H1 (cell line): ENCODE measurements at regions not wholly inside any gene's neighbourhood (a gene's known extent, or its start where the extent isn't known, plus 50 kb on each side); places are given as distances from the start of the nearest gene placed in this dataset.

ENCODE experiments used
- CTCF ChIA-PET: fragments of 300-600 bp; sonication (Branson Sonifier 250); formaldehyde crosslinking; loops from one replicate; lab custom pipeline; 2021; ENCODE audit not compliant: partially characterized antibody; lab: Charles Lee
- POLR2A ChIA-PET: fragments of 300-600 bp; sonication (Branson Sonifier 250); formaldehyde crosslinking; loops from one replicate; lab custom pipeline; 2021; ENCODE audit warnings: inconsistent platforms; ENCODE audit not compliant: partially characterized antibody; lab: Charles Lee
- DNase-seq, 2 experiments: peaks; one replicate each; pipeline versions ENCODE4 v3.0.0 to v3.0.0-alpha.2; 2010 to 2022; ENCODE audit warnings: low spot score in 2 of 2, low read depth in 1 of 2, mixed read lengths in 1 of 2
- FAIRE-seq: peaks from 2 replicates; lab custom pipeline; 2011; peaks lifted over from hg19 to GRCh38; lab: Jason Lieb, UNC
- H2AFZ ChIP-seq: 2 replicates; pipeline ENCODE4 v1.8.1; 2012; ENCODE audit warnings: low read length, inconsistent platforms
- H2AK5ac ChIP-seq: 2 replicates; pipeline ENCODE4 v1.6.1; 2013; ENCODE audit warnings: low read depth, low read length
- H2BK120ac ChIP-seq: replicated peaks from 2 replicates; pipeline ENCODE3; 2013; ENCODE audit warnings: low read depth, low read length, inconsistent platforms
- H2BK12ac ChIP-seq: 2 replicates; pipeline ENCODE4 v1.6.1; 2013; ENCODE audit warnings: low read depth, low read length
- H2BK15ac ChIP-seq: 2 replicates; pipeline ENCODE4 v1.6.1; 2013; ENCODE audit warnings: low read length
- H2BK20ac ChIP-seq: 2 replicates; pipeline ENCODE4 v1.6.1; 2013; ENCODE audit warnings: low read length
- H2BK5ac ChIP-seq: 2 replicates; pipeline ENCODE4 v1.6.1; 2013; ENCODE audit warnings: low read depth, low read length
- H3K14ac ChIP-seq: 2 replicates; pipeline ENCODE4 v1.6.1; 2013; ENCODE audit warnings: inconsistent platforms; ENCODE audit not compliant: insufficient read length
- H3K18ac ChIP-seq: 2 replicates; pipeline ENCODE4 v1.6.1; 2013; ENCODE audit warnings: low read length; ENCODE audit errors: extremely low read depth
- H3K23ac ChIP-seq: 2 replicates; pipeline ENCODE4 v1.6.1; 2013; ENCODE audit warnings: inconsistent platforms; ENCODE audit not compliant: insufficient read length
- H3K23me2 ChIP-seq: 2 replicates; pipeline ENCODE4 v1.6.1; 2013; ENCODE audit warnings: low read depth, low read length
- H3K27ac ChIP-seq: 2 replicates; pipeline ENCODE4 v1.6.1; 2011; ENCODE audit warnings: low read depth, low read length, inconsistent platforms
- H3K27me3 ChIP-seq, 4 experiments: replicated peaks in 1 of 4; 1 replicate in 1 of 4; 2 replicates in 3 of 4; pipeline versions ENCODE4 v1.6.1 to v1.8.1; 2011 to 2013; ENCODE audit warnings: low read length in 3 of 4, mild to moderate bottlenecking in 3 of 4, inconsistent platforms in 2 of 4, mixed read lengths in 2 of 4, moderate library complexity in 1 of 4; ENCODE audit not compliant: control insufficient read depth in 3 of 4, insufficient read depth in 3 of 4; ENCODE audit errors: extremely low read depth in 1 of 4
- H3K36me3 ChIP-seq, 4 experiments: 2 replicates each; pipeline versions ENCODE4 v1.6.1 to v1.8.1; 2011 to 2013; ENCODE audit warnings: mild to moderate bottlenecking in 4 of 4, low read length in 3 of 4, moderate library complexity in 2 of 4, control low read depth in 1 of 4, inconsistent platforms in 1 of 4; ENCODE audit not compliant: insufficient read depth in 4 of 4, control insufficient read depth in 2 of 4
- H3K4ac ChIP-seq: replicated peaks from 2 replicates; pipeline ENCODE3; 2013; ENCODE audit warnings: low read length, low read depth, mixed read lengths, inconsistent platforms; ENCODE audit not compliant: insufficient read length
- H3K4me1 ChIP-seq, 4 experiments: replicated peaks in 1 of 4; 1 replicate in 1 of 4; 2 replicates in 3 of 4; pipeline versions ENCODE4 v1.6.1 to v1.8.1; 2011 to 2013; ENCODE audit warnings: low read length in 3 of 4, inconsistent platforms in 2 of 4, mixed read lengths in 1 of 4; ENCODE audit not compliant: insufficient read depth in 4 of 4, control insufficient read depth in 3 of 4
- H3K4me2 ChIP-seq, 2 experiments: 2 replicates each; pipeline versions ENCODE4 v1.6.1 to v1.8.1; 2011 to 2013; ENCODE audit warnings: low read depth in 2 of 2, low read length in 2 of 2, control low read depth in 1 of 2, inconsistent platforms in 1 of 2, mild to moderate bottlenecking in 1 of 2; ENCODE audit not compliant: insufficient read depth in 1 of 2
- H3K4me3 ChIP-seq, 4 experiments: fragments of 200-600, 300-600 bp in 1 of 4; sonication (generic), shearing (Covaris generic), sonication (Bioruptor Twin) in 1 of 4; 2 replicates each; pipeline versions ENCODE4 v1.5.1 to v1.8.1; 2011 to 2016; ENCODE audit warnings: low read length in 4 of 4, low read depth in 3 of 4, control low read depth in 2 of 4, inconsistent platforms in 2 of 4, mild to moderate bottlenecking in 2 of 4, mixed read lengths in 1 of 4, moderate library complexity in 1 of 4; ENCODE audit not compliant: insufficient read depth in 2 of 4; ENCODE audit errors: extremely low read depth in 1 of 4
- H3K56ac ChIP-seq: replicated peaks from 2 replicates; pipeline ENCODE3; 2013; ENCODE audit warnings: low read depth, mild to moderate bottlenecking, mixed read lengths, low read length, inconsistent platforms; ENCODE audit not compliant: insufficient read length
- H3K79me1 ChIP-seq: 2 replicates; pipeline ENCODE4 v1.6.1; 2013; ENCODE audit warnings: low read depth, low read length, control low read depth
- H3K79me2 ChIP-seq, 2 experiments: 2 replicates each; pipeline versions ENCODE4 v1.6.1 to v1.8.1; 2012 to 2013; ENCODE audit warnings: low read length in 2 of 2, mild to moderate bottlenecking in 2 of 2, inconsistent platforms in 1 of 2; ENCODE audit not compliant: insufficient read depth in 2 of 2, control insufficient read depth in 1 of 2
- H3K9ac ChIP-seq, 4 experiments: replicated peaks in 1 of 4; 1 replicate in 1 of 4; 2 replicates in 3 of 4; pipeline versions ENCODE4 v1.6.1 to v1.8.1; 2011 to 2013; ENCODE audit warnings: low read depth in 3 of 4, low read length in 3 of 4, control low read depth in 2 of 4, mild to moderate bottlenecking in 2 of 4, moderate library complexity in 2 of 4, inconsistent platforms in 1 of 4; ENCODE audit errors: extremely low read depth in 1 of 4
- H3K9me3 ChIP-seq, 2 experiments: 2 replicates each; pipeline versions ENCODE4 v1.6.1 to v1.8.1; 2012 to 2013; ENCODE audit warnings: mild to moderate bottlenecking in 2 of 2, moderate library complexity in 2 of 2, control low read depth in 1 of 2, inconsistent platforms in 1 of 2, low read depth in 1 of 2, low read length in 1 of 2, mixed read lengths in 1 of 2; ENCODE audit not compliant: insufficient read depth in 2 of 2
- H4K20me1 ChIP-seq, 2 experiments: replicated peaks in 1 of 2; 2 replicates each; pipeline versions ENCODE3 to v1.8.1; 2011 to 2013; ENCODE audit warnings: inconsistent platforms in 2 of 2, low read length in 2 of 2, mild to moderate bottlenecking in 1 of 2; ENCODE audit not compliant: insufficient read depth in 2 of 2, control insufficient read depth in 1 of 2
- H4K5ac ChIP-seq: 2 replicates; pipeline ENCODE4 v1.6.1; 2013; ENCODE audit warnings: low read length, low read depth, mixed read lengths, inconsistent platforms; ENCODE audit not compliant: insufficient read length
- H4K8ac ChIP-seq: 2 replicates; pipeline ENCODE4 v1.8.0; 2013; ENCODE audit warnings: mild to moderate bottlenecking, moderate library complexity, low read length, inconsistent platforms; ENCODE audit not compliant: insufficient read depth; ENCODE audit errors: extremely low read depth
- H4K91ac ChIP-seq: replicated peaks from 2 replicates; pipeline ENCODE3; 2013; ENCODE audit warnings: low read length, mixed read lengths, inconsistent platforms; ENCODE audit not compliant: insufficient read length
- CBX5 ChIP-seq: fragments of 300-800, 300-1000 bp; sonication (generic); IDR thresholded peaks from 2 replicates; pipeline ENCODE4 v1.7.1; 2016; ENCODE audit warnings: antibody characterized with exemption, low read length, low read depth
- EP300 ChIP-seq, 2 experiments: IDR thresholded peaks; 1 replicate in 1 of 2; 2 replicates in 1 of 2; pipeline ENCODE4 v1.6.1; 2011 to 2012; ENCODE audit warnings: low read depth in 2 of 2, low read length in 2 of 2, mild to moderate bottlenecking in 2 of 2, borderline replicate concordance in 1 of 2, inconsistent platforms in 1 of 2, moderate library complexity in 1 of 2
- GTF2F1 ChIP-seq: IDR thresholded peaks from 2 replicates; pipeline ENCODE4 v1.6.1; 2012; ENCODE audit warnings: low read depth, low read length, improper control_type of control experiment, borderline replicate concordance
- POU5F1 ChIP-seq: IDR thresholded peaks from 2 replicates; pipeline ENCODE4 v1.6.1; 2011; ENCODE audit warnings: low read depth, mild to moderate bottlenecking, low read length, moderate library complexity

DNA sequence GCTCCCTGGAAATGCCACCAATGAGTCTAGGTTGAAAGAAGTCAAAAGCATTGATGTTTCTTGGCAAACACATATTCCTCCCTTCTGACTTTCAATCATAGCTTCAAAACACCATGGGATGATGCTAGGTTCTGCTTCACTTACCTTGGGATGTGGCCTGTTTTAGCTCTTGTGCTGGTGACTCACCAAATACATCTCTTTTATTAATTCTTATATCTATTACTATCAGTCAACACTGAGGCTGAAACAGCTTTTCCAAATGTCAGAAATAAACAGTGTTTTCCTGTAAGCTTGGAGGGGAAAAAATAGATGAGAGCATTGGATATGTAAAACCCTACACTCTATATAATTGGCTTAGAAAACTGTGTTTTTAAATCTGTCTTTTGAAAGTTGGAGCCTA is 245.4 kb upstream of the NREP start:
- H3K18ac ChIP-seq, result no peak overlapping the region
- H3K23ac ChIP-seq, result no peak overlapping the region
- no peak overlapping the region for H2BK12ac ChIP-seq
- H4K91ac ChIP-seq, result no peak overlapping the region
- H3K23me2 ChIP-seq, result no peaks in the 10 kb centered on the region
- no peak overlapping the region for H3K27ac ChIP-seq
- H2AFZ ChIP-seq, result no peak overlapping the region
- H3K4me1 ChIP-seq, result no peaks in the 10 kb centered on the region
- H3K79me1 ChIP-seq, result no peaks in the 10 kb centered on the region
- H3K27me3 ChIP-seq, result no peaks in the 10 kb centered on the region
- H2BK5ac ChIP-seq, result no peak overlapping the region
- H2BK120ac ChIP-seq, result no peak overlapping the region
- TF ChIP-seq GTF2F1, result no peak
- no peak for TF ChIP-seq POU5F1
- no peak for TF ChIP-seq CBX5
- TF ChIP-seq EP300 (IDR thresholded peaks at IDR 0.05; ENCODE audit: borderline replicate concordance in 1 of 2, low read depth in 2 of 2, low read length in 2 of 2), result no peak
- no peak overlapping the region for H4K8ac ChIP-seq
- H3K4me3 ChIP-seq, result no peak overlapping the region
- no peaks in the 10 kb centered on the region for H3K79me2 ChIP-seq
- H4K5ac ChIP-seq, result no peak overlapping the region
- no peaks in the 10 kb centered on the region for H3K36me3 ChIP-seq
- ChIA-PET POLR2A (no interaction called here), CTCF (interaction anchor here (0.6 kb wide), 1 partner anchor 496 kb away, joined by 3 read pairs; no protein-coding TSS in a partner anchor)
- DNase-seq (no peak), FAIRE-seq (no peak)
- H2AK5ac ChIP-seq, result no peak overlapping the region
- no peaks in the 10 kb centered on the region for H3K9me3 ChIP-seq
- no peak overlapping the region for H3K4me2 ChIP-seq
- H3K4ac ChIP-seq, result no peak overlapping the region
- H3K14ac ChIP-seq, result no peak overlapping the region
- no peak overlapping the region for H3K56ac ChIP-seq
- no peak overlapping the region for H2BK20ac ChIP-seq
- no peak overlapping the region for H2BK15ac ChIP-seq
- no peak overlapping the region for H3K9ac ChIP-seq
- H4K20me1 ChIP-seq, result no peaks in the 10 kb centered on the region
